Stimulated activated effector memory CD8-positive, alpha-beta T cell treated with anti-CD3 and anti-CD28 coated beads, Interleukin-12 subunit alpha, Interleukin-12 subunit beta, amount 100 ng/mL, for 72 hours (primary cell): ENCODE measurements at regions not wholly inside any gene's neighbourhood (a gene's known extent, or its start where the extent isn't known, plus 50 kb on each side); places are given as distances from the start of the nearest gene placed in this dataset.

Experiments
- ATAC-seq: fragments of 150-1000 bp; cut with Tn5 transposase; 2 replicates; pipeline ENCODE4 v1.10.0; 2021
- DNase-seq, 2 donors: peaks; one replicate each; pipeline ENCODE4 v3.0.0; 2021 to 2022; ENCODE audit warnings: low spot score in 2 of 2
- H3K27ac Mint-ChIP-seq: one replicate; pipeline ENCODE4 v1.8.0; 2022; ENCODE audit warnings: mild to moderate bottlenecking, mixed read lengths
- H3K36me3 Mint-ChIP-seq: one replicate; pipeline ENCODE4 v1.8.0; 2022; ENCODE audit warnings: mild to moderate bottlenecking, mixed read lengths
- H3K4me1 Mint-ChIP-seq: one replicate; pipeline ENCODE4 v1.8.0; 2022; ENCODE audit warnings: mixed read lengths
- H3K4me3 Mint-ChIP-seq: one replicate; pipeline ENCODE4 v1.8.0; 2022; ENCODE audit warnings: mild to moderate bottlenecking, mixed read lengths
- H3K9me3 Mint-ChIP-seq: one replicate; pipeline ENCODE4 v1.8.0; 2022; ENCODE audit warnings: mixed read lengths

DNA sequence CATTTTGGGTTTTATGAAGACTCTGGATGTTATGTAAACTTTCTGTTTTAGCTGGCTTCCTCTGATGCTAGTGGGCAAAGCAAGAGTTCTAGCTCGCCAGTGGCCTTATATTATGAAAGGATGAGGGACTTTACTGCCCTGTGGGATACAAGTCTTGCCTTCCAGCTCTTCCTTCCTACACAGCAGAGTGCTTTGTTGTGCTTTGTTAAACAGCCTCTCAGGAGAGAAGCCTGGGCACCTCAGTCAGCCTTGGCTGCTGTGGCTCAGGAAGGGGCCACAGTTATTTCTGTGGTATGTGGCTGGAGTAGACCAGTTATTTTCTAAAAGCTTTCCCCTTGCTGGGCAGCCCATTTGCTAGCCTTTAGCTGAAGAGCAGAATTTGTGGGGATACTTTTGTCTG, 69.5 kb upstream of the SUCLG2 start:
- H3K27ac Mint-ChIP-seq, result no peak overlapping the region
- H3K36me3 Mint-ChIP-seq, result no peaks in the 10 kb centered on the region
- no peaks in the 10 kb centered on the region for H3K4me1 Mint-ChIP-seq
- no peak overlapping the region for H3K4me3 Mint-ChIP-seq
- no peak for ATAC-seq
- H3K9me3 Mint-ChIP-seq, result peaks cover 7% of the 10 kb centered on the region
- DNase-seq, result no peak

DNA sequence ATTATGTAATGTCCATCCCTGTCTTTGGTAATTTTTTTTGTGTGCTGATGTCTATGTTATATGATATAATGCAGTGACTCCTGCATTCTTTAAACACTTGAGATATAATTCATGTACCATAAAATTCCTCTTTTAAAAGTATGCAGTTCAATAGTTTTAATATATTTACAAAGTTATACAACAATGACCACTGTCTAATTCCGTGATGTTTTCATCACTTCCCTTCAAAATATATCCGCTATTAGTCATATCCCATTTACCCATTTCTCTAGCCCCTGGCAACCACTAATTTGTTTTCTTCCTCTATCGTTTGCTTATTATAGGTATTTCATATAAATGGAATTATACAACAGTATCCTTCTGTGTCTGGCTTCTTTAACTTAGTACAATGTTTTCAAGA, 64.9 kb upstream of the SUCLG2 start:
- DNase-seq (no peak), ATAC-seq (no peak)
- Mint-ChIP-seq H3K27ac (no peak overlapping the region), H3K9me3 (peaks cover 7% of the 10 kb centered on the region), H3K36me3 (no peaks in the 10 kb centered on the region), H3K4me1 (no peaks in the 10 kb centered on the region), H3K4me3 (no peak overlapping the region)

DNA sequence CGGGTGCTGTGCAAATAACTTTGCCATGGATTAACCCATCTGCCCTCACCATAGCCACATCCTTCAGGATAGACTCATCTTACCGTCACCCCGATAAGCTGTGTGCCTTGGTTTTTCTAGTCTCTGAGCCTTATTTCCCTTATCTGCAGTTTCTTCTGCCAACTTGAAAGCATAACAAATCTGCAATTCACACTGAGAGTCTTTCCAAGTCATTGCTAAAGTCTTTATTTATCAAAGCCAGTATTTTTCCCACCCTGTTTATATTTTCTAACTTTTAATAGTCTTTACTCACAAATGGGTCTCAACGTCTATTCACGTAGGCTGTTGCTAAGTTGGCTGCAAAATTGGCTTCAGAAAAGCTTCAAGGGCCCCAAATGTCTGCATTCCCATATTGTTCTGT, 61.6 kb upstream of the SUCLG2 start:
- Mint-ChIP-seq H3K36me3 (no peaks in the 10 kb centered on the region), H3K4me3 (no peak overlapping the region), H3K4me1 (no peaks in the 10 kb centered on the region), H3K27ac (no peak overlapping the region), H3K9me3 (peaks cover 5% of the 10 kb centered on the region)
- ATAC-seq (no peak), DNase-seq (no peak)

DNA sequence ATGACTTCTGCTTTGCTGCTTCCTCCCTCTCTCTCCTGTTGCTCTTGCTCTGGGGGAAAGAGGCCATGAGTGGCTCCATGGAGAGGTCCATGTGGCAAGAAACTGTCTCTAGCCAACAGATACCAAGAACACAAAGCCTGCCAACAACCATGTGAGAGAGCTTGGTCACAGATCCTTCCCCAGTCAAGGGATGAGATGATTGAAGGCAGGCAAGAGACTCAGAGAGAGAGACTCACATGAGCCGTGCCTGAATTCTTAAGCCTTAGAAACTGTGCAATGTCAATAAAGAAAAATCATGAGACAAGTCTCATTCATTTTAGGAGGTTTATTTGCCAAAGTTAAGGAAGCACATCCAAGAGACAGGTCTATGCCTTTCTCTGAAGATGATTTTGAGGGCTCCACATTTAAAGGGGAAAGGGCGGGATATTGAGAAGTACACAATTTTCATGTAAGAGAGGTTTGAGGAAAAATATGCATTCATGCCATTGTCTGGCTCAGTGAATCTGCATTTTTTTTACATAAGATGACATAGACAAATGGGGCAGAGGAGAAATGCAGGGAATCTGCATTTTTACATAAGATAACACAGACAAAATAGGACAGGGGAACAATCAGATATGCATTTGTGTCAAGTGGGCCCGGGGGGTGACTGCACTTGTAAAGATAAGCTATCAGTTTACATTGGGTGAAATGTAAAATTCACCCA, 59.5 kb upstream of the SUCLG2 start:
- Mint-ChIP-seq H3K4me3 (no peak overlapping the region), H3K4me1 (no peaks in the 10 kb centered on the region), H3K9me3 (no peaks in the 10 kb centered on the region), H3K27ac (no peak overlapping the region), H3K36me3 (no peaks in the 10 kb centered on the region)
- no peak for DNase-seq
- no peak for ATAC-seq

DNA sequence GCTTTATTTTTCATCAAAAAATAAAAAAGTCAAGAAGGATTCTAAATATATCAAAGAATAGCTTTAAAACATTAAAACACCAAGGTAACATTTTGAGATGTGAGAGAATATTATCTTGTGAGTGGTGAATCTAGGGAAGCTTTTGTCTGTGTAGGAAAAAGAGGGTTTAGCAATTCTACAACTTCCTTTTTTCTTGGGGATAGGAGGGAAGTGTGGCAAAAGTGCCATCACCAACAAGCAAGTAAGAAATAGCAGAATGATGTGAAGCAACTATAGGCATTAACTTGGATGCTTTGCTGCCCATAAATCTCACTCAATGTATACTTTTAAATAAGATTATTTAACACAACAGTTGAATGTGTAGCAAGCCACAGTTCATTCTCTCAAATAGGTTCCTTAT, 57.8 kb upstream of the SUCLG2 start:
- no peak for ATAC-seq
- Mint-ChIP-seq H3K36me3 (no peaks in the 10 kb centered on the region), H3K4me3 (no peak overlapping the region), H3K9me3 (no peaks in the 10 kb centered on the region), H3K27ac (no peak overlapping the region), H3K4me1 (no peaks in the 10 kb centered on the region)
- DNase-seq, result no peak

DNA sequence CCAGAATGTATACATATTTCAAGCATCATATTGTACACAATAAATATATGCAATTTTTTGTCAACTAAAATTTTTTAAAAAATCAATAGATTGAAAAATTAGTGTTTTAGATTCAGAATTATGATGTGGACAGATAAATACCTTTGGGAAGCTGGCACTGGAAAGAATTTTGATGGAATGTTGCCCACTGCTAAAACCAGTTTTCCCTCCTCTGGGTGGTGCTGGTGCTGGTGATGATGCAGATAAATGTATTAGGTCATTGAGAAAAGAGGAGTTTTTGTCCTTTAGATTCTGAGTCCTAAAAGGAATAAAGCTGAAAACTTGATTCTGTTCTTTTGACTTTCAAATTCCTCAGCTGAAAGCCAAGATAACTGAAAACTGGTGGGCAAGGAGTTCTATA, 56.0 kb upstream of the SUCLG2 start:
- Mint-ChIP-seq H3K27ac (no peak overlapping the region), H3K9me3 (no peaks in the 10 kb centered on the region), H3K36me3 (no peaks in the 10 kb centered on the region), H3K4me3 (no peak overlapping the region), H3K4me1 (no peaks in the 10 kb centered on the region)
- ATAC-seq (no peak), DNase-seq (no peak)

DNA sequence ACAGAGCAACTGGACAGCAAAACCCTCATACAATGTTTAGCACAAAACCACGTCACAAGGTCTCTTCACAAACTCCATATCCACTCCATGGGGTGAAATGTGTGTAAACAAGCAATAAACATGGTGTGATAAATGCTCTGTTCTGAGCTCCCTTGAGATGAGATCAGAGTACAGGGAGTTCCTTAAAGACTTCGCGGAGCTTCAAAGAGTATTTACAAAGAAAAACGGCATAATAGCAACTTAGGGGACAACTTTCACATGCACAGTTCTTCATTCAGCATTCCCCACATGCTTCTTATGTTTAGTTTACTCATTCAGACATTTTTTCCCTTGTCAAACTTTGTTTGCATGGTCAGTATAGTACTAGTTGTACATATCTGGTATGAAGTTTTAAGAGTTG, 52.5 kb upstream of the SUCLG2 start:
- H3K9me3 Mint-ChIP-seq, result no peaks in the 10 kb centered on the region
- no peaks in the 10 kb centered on the region for H3K4me1 Mint-ChIP-seq
- no peaks in the 10 kb centered on the region for H3K36me3 Mint-ChIP-seq
- no peak for ATAC-seq
- DNase-seq, result no peak
- H3K4me3 Mint-ChIP-seq, result no peak overlapping the region
- H3K27ac Mint-ChIP-seq, result no peak overlapping the region

DNA sequence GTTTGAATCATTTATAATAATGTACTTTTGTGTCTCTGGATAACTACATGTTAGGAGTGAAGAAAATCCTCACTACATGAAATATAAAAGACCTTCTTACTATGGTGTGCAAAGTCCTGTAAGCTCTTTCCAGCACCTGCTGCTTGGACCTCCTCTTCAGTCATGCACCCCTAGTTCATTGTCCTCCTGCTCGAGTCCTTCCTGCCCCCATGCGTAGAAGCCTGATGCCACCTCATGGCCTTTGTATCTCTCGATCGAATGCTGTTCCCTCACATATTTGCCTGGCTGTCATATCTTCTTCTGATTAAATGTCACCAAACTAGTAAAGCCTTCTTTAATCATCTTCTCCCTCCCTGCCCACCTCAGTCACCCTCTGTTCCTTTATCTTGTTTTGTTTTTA, 49.9 kb upstream of the SUCLG2 start:
- H3K9me3 Mint-ChIP-seq, result no peaks in the 10 kb centered on the region
- no peak overlapping the region for H3K4me3 Mint-ChIP-seq
- no peaks in the 10 kb centered on the region for H3K4me1 Mint-ChIP-seq
- H3K27ac Mint-ChIP-seq, result no peak overlapping the region
- H3K36me3 Mint-ChIP-seq, result no peaks in the 10 kb centered on the region
- ATAC-seq, result no peak
- no peak for DNase-seq
